T-helper 2 cell (primary cell): ENCODE measurements at regions not wholly inside any gene's neighbourhood (a gene's known extent, or its start where the extent isn't known, plus 50 kb on each side); places are given as distances from the start of the nearest gene placed in this dataset.

ENCODE experiments used
- DNase-seq, 5 experiments: peaks; one replicate each; pipeline versions ENCODE4 v3.0.0 to v3.0.0-alpha.2; 2012 to 2022

- no peak for DNase-seq
Observed at GRCh38 chr11:38252620-38253019, 1654.6 kb upstream of the RAG2 start.

GRCh38 chr11:38246451-38246850 is 1648.4 kb upstream of the RAG2 start:
- no peak for DNase-seq

GRCh38 chr11:38226684-38227083 is 1628.6 kb upstream of the RAG2 start:
- no peak for DNase-seq

DNA sequence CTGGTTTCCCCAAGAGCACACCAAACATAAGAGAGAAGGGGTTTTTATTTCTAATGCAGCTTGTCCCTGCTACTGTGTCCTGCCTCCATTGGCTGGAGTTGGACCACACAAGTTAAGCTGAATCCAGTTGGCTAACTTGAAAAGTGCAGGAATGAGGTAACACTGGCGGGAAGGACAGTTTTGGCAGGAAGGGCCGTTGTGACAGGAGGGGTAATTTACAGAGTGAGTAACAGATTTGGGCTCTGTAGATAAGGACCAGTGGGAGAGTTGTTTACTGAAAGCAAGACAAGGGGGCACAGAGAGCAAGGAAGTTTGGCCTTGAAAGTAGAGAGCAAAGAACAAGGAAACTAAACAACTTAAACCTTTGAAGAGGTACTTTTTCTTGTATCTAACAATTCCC is 1623.3 kb upstream of the RAG2 start:
- no peak for DNase-seq

DNA sequence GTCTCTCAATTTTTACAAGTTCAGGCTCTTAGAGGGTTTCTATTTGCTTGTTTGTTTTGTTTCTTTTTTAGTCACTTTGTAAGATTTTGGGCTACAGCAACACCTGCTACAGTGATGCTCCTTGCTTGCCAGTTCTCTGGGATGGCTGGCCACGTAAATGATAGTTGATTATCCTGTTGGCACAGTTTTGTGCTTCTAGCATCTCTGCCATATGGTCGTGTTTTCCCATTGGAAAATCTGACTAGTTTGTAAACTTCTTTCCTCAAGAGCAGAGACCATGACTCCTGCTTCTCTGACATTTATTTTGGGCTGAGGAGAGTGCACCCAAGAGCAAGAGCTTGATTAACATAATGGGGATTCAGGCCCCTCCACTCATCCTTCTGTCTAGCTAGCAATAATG is 1621.6 kb upstream of the RAG2 start:
- no peak for DNase-seq

DNA sequence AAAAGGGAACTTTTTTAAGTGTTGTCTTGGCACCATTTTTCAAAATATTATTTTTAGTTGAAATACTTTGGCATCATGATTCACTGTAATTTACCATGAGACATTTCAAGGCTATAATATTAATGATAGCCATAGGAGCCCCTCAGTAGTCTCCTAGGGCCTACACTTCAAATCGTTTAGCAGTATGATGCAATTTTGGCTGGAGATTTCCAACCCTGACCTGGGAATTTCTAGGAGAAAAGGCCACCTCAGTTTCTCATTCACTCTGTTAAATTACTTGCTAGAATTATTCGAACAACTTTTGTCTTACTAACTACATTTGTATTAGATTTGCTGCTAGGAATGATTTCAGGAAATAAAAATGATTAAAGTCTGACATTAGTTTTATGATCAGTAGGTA is 1610.9 kb upstream of the RAG2 start:
- no peak for DNase-seq

- DNase-seq = no peak
Observed at GRCh38 chr11:38206663-38207062, 1608.6 kb upstream of the RAG2 start.

DNA sequence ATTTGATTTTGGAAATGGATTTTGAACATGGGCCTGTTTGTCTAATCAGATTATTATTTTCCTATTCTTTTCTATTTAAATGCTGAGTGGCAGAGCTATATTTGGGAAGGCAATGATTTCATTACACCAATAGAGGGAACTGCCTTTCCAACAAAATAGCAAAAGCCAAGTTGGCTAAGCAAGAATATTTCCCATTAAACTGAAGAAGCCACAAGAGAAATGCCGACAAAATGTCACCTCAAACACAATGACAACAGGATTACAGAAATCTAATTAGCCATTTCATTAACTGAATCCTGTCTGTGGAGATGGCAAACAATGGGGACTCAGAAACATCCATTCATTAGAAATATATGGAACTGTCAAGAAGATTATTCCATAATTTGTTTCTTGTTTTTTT is 1593.1 kb upstream of the RAG2 start:
- DNase-seq = no peak

DNA sequence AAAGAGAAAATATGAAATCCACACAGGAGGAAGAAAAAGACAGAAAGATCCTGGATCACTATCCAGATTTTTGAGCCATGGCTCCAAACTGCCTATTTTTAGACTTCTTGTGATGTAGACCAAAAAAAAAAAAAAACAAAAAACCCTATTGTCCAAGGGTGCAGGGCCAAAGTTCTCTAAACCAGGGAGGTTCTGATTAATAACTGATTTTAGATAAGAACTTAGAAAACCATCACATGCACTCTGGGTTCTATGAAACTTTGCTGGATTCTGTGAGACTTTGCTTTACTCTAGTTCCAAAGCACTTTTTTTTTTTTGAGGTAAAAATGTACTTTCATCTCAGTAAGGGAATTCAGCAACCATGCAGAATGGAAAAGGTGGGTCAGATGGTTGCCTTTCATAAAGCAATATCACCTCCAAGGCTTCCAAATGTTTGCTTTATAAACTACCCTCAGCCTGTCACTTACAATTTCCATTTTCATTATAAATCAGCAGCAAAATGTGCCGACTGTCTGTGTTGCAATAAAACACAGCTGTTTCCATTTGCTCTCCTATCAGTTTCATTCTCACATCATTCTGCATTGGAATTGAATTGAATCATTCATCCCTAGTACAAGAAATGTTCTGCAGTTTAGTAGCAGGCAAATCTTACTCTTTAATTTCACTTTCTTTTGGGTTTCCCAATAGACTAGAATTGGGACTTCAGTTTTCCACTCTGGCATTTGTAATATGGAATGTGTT is 1584.3 kb upstream of the RAG2 start:
- DNase-seq = no peak

DNA sequence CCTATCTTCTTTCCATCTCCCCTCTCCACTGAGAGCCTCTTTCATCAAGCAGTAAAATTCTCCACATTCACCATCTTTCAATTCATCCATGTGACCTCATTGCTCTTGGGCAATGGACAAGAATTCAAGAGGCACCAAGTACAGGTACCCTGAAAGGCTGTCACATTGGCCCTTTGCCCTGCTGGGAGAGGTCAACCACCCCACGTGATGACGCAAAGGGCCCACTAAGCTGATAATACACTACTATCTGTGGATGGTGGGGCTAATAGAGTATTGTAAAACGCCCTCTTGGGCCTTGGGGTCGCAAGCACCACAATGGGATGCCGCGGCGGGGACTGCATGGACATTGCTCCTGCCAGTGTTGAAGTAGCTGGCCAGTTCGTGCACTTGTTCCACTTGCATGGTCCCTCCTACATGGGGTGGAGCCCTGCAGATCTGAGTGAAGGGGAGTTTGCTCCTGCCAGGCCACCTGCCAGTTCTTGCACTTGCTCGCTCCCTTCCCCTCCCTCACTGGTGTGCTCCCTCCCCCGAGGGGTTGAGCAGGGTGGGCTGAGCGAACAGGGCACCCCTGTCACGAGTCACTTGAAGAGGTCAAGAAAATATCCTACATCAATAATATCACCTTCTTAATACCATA is 1578.8 kb upstream of the RAG2 start:
- DNase-seq = no peak

GRCh38 chr11:38173676-38174075 is 1575.6 kb upstream of the RAG2 start:
- no peak for DNase-seq

DNA sequence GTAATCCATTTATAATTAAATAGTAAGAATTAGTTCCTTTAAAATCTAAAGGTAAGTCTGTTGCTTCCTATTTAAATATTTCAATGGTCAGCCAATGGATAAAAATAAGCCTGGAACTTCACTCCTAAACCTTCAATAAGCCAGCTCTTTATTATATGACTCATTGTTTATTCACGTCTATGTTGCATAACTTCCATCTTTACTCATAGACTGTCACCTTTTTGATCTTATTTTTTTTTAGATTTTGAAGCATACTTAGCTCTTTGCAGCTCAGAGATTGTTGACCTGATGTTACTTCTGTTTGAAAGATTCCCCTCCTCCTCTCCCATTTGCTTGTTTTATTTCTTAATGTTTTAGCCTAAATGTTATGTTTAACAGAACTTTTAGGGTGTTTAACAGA is 1571.2 kb upstream of the RAG2 start:
- no peak for DNase-seq

DNA sequence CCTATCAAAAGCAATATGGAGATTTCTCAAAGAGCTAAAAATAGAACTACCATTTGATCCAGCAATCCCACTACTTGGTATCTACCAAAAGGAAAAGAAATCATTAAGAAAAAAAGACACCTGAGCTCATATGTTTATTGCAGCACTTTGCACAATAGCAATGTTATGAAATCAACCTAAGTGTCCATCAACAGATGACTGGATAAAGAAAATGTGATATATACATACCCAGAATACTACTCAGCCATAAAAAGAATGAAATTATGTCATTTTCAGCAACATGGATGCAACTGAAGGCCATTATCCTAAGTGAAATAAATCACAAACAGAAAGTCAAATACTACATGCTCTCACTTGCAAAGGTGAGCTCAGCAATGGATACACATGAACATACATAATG is 1565.5 kb upstream of the RAG2 start:
- DNase-seq = no peak

GRCh38 chr11:38160433-38160832 is 1562.4 kb upstream of the RAG2 start:
- DNase-seq = no peak

DNA sequence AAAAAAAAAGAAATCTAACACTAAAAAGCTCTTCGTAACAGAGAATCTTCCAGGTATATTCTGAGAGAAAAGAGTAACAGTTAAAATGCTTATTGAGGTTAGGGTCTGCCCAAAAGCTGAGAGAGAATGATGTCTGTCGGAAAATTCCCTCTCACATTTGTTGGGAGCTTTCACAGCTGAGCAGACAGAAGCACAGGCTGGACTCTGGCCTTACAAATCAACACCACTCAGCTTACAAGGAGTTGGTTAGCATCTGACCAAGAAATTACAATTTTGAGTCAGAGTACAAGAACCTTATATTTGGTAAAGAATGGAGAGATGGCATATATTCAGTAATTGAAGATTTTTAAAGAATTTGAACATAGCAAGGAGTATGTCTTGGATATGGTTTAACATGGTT is 1561.0 kb upstream of the RAG2 start:
- no peak for DNase-seq

DNA sequence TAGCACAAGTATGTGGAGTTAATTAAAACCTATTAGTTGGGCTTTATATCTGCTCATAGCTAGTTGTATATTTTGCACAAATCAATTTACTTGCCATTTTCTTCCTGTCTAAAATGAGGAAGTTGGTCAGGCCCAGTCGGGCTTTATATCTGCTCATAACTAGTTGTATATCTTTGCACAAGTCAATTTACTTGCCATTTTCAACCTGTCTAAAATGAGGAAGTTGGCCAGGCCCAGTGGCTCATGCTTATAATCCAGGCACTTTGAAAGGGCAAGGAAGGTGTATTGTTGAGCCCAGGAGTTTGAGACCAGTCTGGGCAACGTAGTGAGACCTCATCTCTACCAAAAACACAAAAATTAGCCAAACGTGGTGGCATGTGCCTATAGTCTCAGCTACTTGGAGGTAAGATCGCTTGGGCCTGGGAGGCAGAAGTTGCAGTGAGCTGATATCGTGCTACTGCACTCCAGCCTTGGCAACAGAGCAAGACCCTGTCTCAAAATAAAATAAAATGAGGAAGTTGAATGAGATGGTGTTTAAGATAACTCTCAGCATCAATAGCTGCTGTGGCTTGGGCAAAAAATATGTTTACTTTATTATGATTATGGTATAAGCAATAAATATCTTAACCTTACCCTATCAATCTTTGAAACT is 1558.6 kb upstream of the RAG2 start:
- DNase-seq = no peak

- no peak for DNase-seq
Observed at GRCh38 chr11:38155856-38156255, 1557.8 kb upstream of the RAG2 start.

DNA sequence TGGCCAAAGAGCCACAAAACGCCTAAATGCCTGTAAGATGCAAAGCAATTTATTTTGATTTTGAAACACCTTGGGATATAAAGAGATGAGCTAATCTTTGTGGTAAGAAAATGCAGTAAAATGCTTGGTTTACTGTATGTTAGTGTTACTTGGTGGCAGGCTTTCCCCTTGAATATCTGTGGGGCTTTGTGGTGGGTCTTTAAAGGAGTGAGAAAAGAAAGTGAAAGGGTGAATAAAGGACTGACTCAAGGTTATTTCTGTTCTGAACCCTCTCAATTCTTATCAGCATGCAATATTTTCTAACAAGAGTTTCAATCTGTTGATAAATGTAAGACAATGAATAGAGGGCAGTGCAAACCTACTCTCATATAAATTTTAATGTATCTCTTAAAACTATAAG is 1555.9 kb upstream of the RAG2 start:
- DNase-seq = no peak

DNA sequence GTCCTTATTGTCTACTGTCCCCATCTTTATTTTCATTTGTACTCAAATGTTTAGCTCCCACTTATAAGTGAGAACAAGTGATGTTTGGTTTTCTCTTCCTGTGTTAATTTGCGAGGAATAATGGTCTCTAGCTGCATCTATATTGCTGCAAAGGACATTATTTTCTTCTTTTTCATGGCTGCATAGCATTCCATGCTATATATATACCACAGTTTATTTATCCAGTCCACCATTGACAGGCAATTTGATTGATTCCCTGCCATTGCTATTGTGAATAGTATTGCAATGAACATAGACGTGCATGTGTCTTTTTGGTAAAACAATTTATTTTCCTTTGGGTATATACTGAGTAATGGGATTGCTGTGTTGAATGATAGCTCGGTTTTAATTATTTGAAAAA is 1545.8 kb upstream of the RAG2 start:
- DNase-seq = no peak

GRCh38 chr11:38138972-38139371 is 1540.9 kb upstream of the RAG2 start:
- no peak for DNase-seq

GRCh38 chr11:38136887-38137286 is 1538.9 kb upstream of the RAG2 start:
- no peak for DNase-seq

DNA sequence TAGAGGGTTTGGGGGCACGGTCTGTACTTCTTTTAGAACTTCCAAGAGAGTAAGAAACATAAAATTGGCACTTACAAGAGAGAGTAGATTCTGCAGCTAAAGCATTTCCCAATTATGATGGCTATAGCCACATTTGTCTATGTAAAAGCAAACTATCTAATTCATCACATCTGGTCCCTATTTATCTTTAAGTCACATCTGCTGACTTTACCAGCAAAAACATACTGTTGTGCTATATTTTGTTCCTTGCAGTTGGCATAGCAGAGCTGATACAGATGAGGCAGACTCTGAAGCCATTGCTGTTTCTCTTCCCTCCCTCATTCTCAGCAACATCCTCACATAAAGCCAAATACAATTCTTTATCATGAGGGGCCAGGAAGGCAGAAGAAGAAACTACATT is 1533.5 kb upstream of the RAG2 start:
- no peak for DNase-seq

DNA sequence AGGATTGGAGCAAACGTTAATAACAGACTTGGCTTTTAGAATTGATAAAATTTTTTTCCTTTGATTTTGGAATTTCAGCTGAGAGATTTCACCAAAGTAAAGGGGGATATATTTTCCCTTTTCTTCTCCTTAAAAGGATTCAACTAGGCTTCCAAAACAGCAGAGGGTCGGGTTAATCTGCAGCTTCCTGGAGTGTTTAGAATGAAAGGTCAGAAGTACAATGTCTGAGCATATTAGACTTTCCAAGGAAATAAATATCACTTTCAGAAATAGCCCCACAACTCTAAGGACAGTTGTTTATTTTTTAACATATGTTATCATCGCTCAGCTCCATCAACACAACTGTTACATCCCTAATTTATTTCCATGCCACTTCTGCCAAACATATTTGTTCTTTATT is 1532.9 kb upstream of the RAG2 start:
- DNase-seq = no peak

GRCh38 chr11:38130514-38130913 is 1532.5 kb upstream of the RAG2 start:
- DNase-seq = no peak
